ENCODE measurements at regions not wholly inside any gene's neighbourhood (a gene's known extent, or its start where the extent isn't known, plus 50 kb on each side); places are given as distances from the start of the nearest gene placed in this dataset.

- no peaks in the 10 kb centered on the region for H3K79me2 ChIP-seq (replicated peaks; ENCODE audit: insufficient read depth, low read length)
- H4K20me1 ChIP-seq (ENCODE audit: insufficient read depth): no peaks in the 10 kb centered on the region
- no peaks in the 10 kb centered on the region for H3K27me3 ChIP-seq (ENCODE audit: insufficient read depth, low read depth, low read length)
- H3K9ac ChIP-seq (ENCODE audit: low read length): no peak overlapping the region
- TF ChIP-seq CTCF (IDR thresholded peaks at IDR 0.05; ENCODE audit: poor library complexity, severe bottlenecking): no peak
- H3K9me3 ChIP-seq (ENCODE audit: low read length): no peaks in the 10 kb centered on the region
- H3K36me3 ChIP-seq (ENCODE audit: insufficient read depth, low read length): no peaks in the 10 kb centered on the region
- peak overlapping the region; percentile 77 for H3K27ac ChIP-seq (ENCODE audit: low read length)
- H2AFZ ChIP-seq (ENCODE audit: low read depth, low read length): no peak overlapping the region
- H3F3A ChIP-seq (ENCODE audit: insufficient read depth, low read length, poor library complexity, severe bottlenecking): no peaks in the 10 kb centered on the region
- H3K9me2 ChIP-seq (ENCODE audit: insufficient read depth, low read length): no peaks in the 10 kb centered on the region
- H3K4me3 ChIP-seq (ENCODE audit: low read length): no peak overlapping the region
- no peak overlapping the region for H3K4me2 ChIP-seq (ENCODE audit: low read length)
Observed at GRCh38 chr12:127120851-127121250, 1146.1 kb upstream of the TMEM132C start.

GRCh38 chr12:127121494-127122084 lies 1145.4 kb upstream of the TMEM132C start:
- H3K4me2 ChIP-seq (ENCODE audit: low read length): peak overlapping the region; percentile 8
- TF ChIP-seq TAF1 (IDR thresholded peaks at IDR 0.05; ENCODE audit: low read depth) (no peak), CTCF (IDR thresholded peaks at IDR 0.05; ENCODE audit: poor library complexity, severe bottlenecking) (no peak), POLR2AphosphoS5 (IDR thresholded peaks at IDR 0.05) (peak; percentile 64), MXI1 (conservative IDR thresholded peaks at IDR 0.05; ENCODE audit: poor library complexity, severe bottlenecking) (no peak), REST (IDR thresholded peaks at IDR 0.05; ENCODE audit: borderline replicate concordance) (peak; percentile 81), EP300 (conservative IDR thresholded peaks at IDR 0.05; ENCODE audit: poor library complexity, severe bottlenecking) (peak; percentile 74), SMC3 (conservative IDR thresholded peaks at IDR 0.05; ENCODE audit: poor library complexity) (peak; percentile 22), RAD21 (conservative IDR thresholded peaks at IDR 0.05) (peak; percentile 28), EZH2 (IDR thresholded peaks at IDR 0.05; ENCODE audit: borderline replicate concordance, insufficient read depth, low read length, poor library complexity, severe bottlenecking) (no peak)
- no peak overlapping the region for H3K4me3 ChIP-seq (ENCODE audit: low read length)
- H3K9ac ChIP-seq (ENCODE audit: low read length): peak overlapping the region; percentile 39
- no peaks in the 10 kb centered on the region for H3K36me3 ChIP-seq (ENCODE audit: insufficient read depth, low read length)
- H3K27ac ChIP-seq (ENCODE audit: low read length): peak overlapping the region; percentile 77
- no peaks in the 10 kb centered on the region for H3K27me3 ChIP-seq (ENCODE audit: insufficient read depth, low read depth, low read length)
- H2AFZ ChIP-seq (ENCODE audit: low read depth, low read length): no peak overlapping the region
- no peaks in the 10 kb centered on the region for H4K20me1 ChIP-seq (ENCODE audit: insufficient read depth)
- H3F3A ChIP-seq (ENCODE audit: insufficient read depth, low read length, poor library complexity, severe bottlenecking): no peaks in the 10 kb centered on the region
- no peaks in the 10 kb centered on the region for H3K79me2 ChIP-seq (replicated peaks; ENCODE audit: insufficient read depth, low read length)
- no peaks in the 10 kb centered on the region for H3K9me3 ChIP-seq (ENCODE audit: low read length)
- H3K9me2 ChIP-seq (ENCODE audit: insufficient read depth, low read length): no peaks in the 10 kb centered on the region
